SU-DHL-6 (cell line): ENCODE measurements at regions not wholly inside any gene's neighbourhood (a gene's known extent, or its start where the extent isn't known, plus 50 kb on each side); places are given as distances from the start of the nearest gene placed in this dataset.

Experiments
- CTCF ChIP-seq: fragments of 200-600 bp; sonication (generic); IDR thresholded peaks from one replicate; pipeline ENCODE4 v1.5.1; 2017; ENCODE audit warnings: antibody characterized with exemption, mild to moderate bottlenecking, low read length, moderate library complexity; ENCODE audit not compliant: insufficient read depth, poor library complexity, severe bottlenecking
- EZH2phosphoT487 ChIP-seq: fragments of 200-600 bp; sonication (generic), shearing (Covaris generic); conservative IDR thresholded peaks from 2 replicates; pipeline ENCODE4 v1.6.1; 2018; ENCODE audit warnings: mild to moderate bottlenecking, antibody characterized with exemption, low read length, moderate library complexity, mixed read lengths

- no peak for TF ChIP-seq CTCF
- no peak for TF ChIP-seq EZH2phosphoT487
Observed at GRCh38 chr4:12414181-12414812, 985.6 kb upstream of the HS3ST1 start.
